ENCODE measurements at regions not wholly inside any gene's neighbourhood (a gene's known extent, or its start where the extent isn't known, plus 50 kb on each side); places are given as distances from the start of the nearest gene placed in this dataset.

DNA sequence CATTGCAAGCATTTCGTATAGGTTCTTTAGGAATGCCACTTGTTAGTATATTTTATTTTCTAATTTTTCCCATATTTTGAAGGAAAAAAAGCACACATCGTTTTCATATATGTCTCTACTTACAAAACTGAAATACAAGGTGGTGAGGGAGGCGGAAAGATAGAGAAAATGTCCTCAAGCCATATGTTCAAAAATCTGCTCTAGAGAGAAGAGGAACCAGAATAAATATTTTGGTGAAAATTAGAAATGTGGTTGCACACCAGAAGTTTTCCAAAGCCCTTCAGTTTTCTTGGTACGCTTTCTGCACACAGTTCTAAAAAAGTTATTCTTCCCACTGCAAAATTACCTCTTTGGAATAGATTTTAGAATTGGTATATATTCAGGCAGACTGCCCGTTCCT is 107.4 kb upstream of the RHOBTB1 start:
- TF ChIP-seq NFIC (IDR thresholded peaks at IDR 0.05): no peak
- TF ChIP-seq, protein P1, sequence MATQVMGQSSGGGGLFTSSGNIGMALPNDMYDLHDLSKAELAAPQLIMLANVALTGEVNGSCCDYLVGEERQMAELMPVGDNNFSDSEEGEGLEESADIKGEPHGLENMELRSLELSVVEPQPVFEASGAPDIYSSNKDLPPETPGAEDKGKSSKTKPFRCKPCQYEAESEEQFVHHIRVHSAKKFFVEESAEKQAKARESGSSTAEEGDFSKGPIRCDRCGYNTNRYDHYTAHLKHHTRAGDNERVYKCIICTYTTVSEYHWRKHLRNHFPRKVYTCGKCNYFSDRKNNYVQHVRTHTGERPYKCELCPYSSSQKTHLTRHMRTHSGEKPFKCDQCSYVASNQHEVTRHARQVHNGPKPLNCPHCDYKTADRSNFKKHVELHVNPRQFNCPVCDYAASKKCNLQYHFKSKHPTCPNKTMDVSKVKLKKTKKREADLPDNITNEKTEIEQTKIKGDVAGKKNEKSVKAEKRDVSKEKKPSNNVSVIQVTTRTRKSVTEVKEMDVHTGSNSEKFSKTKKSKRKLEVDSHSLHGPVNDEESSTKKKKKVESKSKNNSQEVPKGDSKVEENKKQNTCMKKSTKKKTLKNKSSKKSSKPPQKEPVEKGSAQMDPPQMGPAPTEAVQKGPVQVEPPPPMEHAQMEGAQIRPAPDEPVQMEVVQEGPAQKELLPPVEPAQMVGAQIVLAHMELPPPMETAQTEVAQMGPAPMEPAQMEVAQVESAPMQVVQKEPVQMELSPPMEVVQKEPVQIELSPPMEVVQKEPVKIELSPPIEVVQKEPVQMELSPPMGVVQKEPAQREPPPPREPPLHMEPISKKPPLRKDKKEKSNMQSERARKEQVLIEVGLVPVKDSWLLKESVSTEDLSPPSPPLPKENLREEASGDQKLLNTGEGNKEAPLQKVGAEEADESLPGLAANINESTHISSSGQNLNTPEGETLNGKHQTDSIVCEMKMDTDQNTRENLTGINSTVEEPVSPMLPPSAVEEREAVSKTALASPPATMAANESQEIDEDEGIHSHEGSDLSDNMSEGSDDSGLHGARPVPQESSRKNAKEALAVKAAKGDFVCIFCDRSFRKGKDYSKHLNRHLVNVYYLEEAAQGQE (IDR thresholded peaks at IDR 0.05; ENCODE audit: low read depth): no peak
- TF ChIP-seq ZBTB7A (IDR thresholded peaks at IDR 0.05; ENCODE audit: low read depth): no peak
- TF ChIP-seq TEAD4 (IDR thresholded peaks at IDR 0.05): no peak
- TF ChIP-seq CREB1 (IDR thresholded peaks at IDR 0.05; ENCODE audit: low read depth): no peak

DNA sequence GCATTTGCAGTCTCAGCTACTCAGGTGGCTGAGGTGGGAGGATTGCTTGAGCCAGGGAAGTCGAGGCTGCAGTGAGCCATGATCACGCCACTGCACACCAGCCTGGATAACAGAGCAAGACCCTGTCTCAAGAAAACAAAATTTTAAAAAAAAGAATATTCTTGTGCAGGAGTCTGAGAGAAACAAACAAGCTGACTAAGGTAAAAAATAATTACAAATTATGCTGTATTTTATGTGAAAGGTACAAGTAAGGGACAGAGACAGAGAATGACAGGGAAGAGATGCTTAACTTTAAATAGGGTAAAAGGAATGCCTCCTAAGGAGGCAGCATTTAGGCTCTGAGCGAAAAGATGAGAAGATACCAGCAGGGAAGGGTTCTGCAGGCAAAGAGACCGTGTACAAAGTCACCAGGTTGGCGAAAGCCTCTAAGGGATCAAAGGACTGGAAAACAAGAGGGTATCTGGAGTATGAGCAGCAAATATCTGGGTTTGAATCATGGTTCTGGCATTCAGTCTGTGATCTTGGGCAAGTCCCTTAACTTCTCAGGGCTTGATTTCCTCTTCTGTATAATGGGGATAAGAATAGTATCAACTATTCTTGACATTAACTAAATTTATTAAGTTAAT is 106.2 kb upstream of the RHOBTB1 start:
- TF ChIP-seq YY1 (IDR thresholded peaks at IDR 0.05; ENCODE audit: low read depth) (no peak), ZBTB7A (IDR thresholded peaks at IDR 0.05; ENCODE audit: low read depth) (no peak), CEBPB (IDR thresholded peaks at IDR 0.05) (no peak), RAD21 (IDR thresholded peaks at IDR 0.05; ENCODE audit: low read depth) (no peak), FOXM1 (IDR thresholded peaks at IDR 0.05; ENCODE audit: borderline replicate concordance, low read depth) (no peak), TAF1 (IDR thresholded peaks at IDR 0.05; ENCODE audit: low read depth) (no peak), EP300 (IDR thresholded peaks at IDR 0.05; ENCODE audit: borderline replicate concordance) (no peak), EGR1 (IDR thresholded peaks at IDR 0.05) (no peak)
- TF ChIP-seq, protein P2, sequence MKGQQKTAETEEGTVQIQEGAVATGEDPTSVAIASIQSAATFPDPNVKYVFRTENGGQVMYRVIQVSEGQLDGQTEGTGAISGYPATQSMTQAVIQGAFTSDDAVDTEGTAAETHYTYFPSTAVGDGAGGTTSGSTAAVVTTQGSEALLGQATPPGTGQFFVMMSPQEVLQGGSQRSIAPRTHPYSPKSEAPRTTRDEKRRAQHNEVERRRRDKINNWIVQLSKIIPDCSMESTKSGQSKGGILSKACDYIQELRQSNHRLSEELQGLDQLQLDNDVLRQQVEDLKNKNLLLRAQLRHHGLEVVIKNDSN (IDR thresholded peaks at IDR 0.05): no peak
- TF ChIP-seq, protein P3, sequence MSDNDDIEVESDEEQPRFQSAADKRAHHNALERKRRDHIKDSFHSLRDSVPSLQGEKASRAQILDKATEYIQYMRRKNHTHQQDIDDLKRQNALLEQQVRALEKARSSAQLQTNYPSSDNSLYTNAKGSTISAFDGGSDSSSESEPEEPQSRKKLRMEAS (IDR thresholded peaks at IDR 0.05): no peak

DNA sequence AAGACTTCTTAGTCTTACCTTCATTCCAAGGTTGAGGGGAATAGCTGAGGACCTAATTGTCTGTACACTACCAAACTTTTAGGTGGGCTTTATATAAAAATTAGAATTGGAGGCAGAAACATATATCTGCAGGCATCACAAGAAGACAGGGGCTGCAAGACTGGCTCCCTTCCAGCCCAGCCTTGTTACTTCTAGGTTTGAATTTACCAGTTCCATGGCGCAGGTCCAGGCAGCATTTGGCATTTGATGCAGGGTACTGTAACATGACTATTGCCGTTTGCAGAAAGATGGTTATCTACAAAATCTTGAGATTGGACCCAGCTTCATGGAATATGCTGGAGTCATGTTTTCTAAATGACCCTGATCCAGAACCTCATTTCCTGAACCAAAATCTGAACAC is 105.4 kb upstream of the RHOBTB1 start:
- TF ChIP-seq, protein P3 (IDR thresholded peaks at IDR 0.05): no peak
- no peak for TF ChIP-seq EP300 (IDR thresholded peaks at IDR 0.05; ENCODE audit: borderline replicate concordance)
- no peak for TF ChIP-seq CEBPB (IDR thresholded peaks at IDR 0.05)
- TF ChIP-seq, protein P2 (IDR thresholded peaks at IDR 0.05): no peak

DNA sequence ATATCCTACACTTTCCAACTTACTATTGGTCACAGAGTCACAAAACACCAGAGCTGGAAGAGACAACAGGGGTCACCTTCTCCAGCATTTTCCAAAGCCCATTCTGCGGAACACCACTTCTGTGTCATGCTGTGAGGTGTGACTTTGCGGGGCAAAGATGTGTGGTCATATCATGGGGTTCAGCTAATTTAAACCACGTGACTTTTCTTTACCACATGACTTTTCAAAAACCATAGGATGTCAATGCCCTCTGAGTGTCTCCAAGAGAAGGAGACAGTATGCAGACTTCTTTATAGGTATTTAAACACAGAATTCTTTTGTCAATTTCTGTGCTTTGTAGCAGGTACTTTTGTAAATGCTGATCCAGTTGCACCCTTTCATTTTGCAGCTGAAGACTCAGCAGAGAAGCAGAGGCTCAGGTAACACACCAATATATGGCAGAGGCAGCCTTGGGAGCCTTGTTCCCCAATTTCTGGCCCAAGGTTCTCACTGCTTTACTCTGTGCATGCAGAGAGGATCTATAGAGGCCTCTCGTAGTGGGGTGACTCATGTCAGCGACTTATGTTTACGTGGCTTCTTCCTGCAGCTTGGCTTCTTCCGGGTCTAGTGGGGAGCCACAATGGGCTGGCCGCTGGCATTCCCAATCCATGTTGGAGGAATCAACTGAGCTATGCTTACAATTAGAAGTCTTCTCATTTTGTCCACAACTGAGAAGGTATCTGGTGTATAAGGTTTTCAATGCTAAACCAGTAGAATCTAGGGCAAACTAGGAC is 104.0 kb upstream of the RHOBTB1 start:
- TF ChIP-seq CREB1 (IDR thresholded peaks at IDR 0.05; ENCODE audit: low read depth): no peak
- TF ChIP-seq, protein P3 (IDR thresholded peaks at IDR 0.05): no peak
- TF ChIP-seq RAD21 (IDR thresholded peaks at IDR 0.05; ENCODE audit: low read depth): no peak
- TF ChIP-seq TAF1 (IDR thresholded peaks at IDR 0.05; ENCODE audit: low read depth): no peak
- no peak for TF ChIP-seq FOXM1 (IDR thresholded peaks at IDR 0.05; ENCODE audit: borderline replicate concordance, low read depth)
- no peak for TF ChIP-seq NFIC (IDR thresholded peaks at IDR 0.05)
- TF ChIP-seq EGR1 (IDR thresholded peaks at IDR 0.05): no peak
- no peak for TF ChIP-seq ZBTB7A (IDR thresholded peaks at IDR 0.05; ENCODE audit: low read depth)
- TF ChIP-seq, protein P2 (IDR thresholded peaks at IDR 0.05): no peak

DNA sequence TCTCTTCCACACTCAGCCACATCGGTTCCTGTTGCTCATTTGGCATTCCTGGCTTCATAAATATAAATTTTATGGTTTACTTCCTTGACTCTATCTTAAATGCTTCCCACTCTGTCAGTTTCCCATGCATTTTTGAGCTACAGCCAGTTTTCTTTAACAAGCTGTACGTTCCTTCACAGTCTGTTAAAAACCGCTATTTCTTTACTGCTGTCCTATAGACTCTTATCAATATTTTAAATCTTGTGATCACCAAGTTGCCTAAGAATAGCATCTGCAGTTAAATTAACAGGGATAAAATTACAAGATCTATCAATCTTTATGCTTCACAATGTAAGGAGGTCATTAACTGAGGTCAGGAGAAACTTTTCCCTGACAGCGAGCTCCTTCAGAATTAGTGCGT is 103.1 kb upstream of the RHOBTB1 start:
- TF ChIP-seq EGR1 (IDR thresholded peaks at IDR 0.05) (no peak), TAF1 (IDR thresholded peaks at IDR 0.05; ENCODE audit: low read depth) (no peak), EP300 (IDR thresholded peaks at IDR 0.05; ENCODE audit: borderline replicate concordance) (no peak), FOXM1 (IDR thresholded peaks at IDR 0.05; ENCODE audit: borderline replicate concordance, low read depth) (no peak), ZBTB7A (IDR thresholded peaks at IDR 0.05; ENCODE audit: low read depth) (no peak), YY1 (IDR thresholded peaks at IDR 0.05; ENCODE audit: low read depth) (no peak), NFIC (IDR thresholded peaks at IDR 0.05) (no peak), CREB1 (IDR thresholded peaks at IDR 0.05; ENCODE audit: low read depth) (no peak), TEAD4 (IDR thresholded peaks at IDR 0.05) (no peak), RAD21 (IDR thresholded peaks at IDR 0.05; ENCODE audit: low read depth) (no peak), CEBPB (IDR thresholded peaks at IDR 0.05) (no peak), TCF12 (IDR thresholded peaks at IDR 0.05; ENCODE audit: low read depth) (no peak)
- TF ChIP-seq, protein P3 (IDR thresholded peaks at IDR 0.05): no peak
- TF ChIP-seq, protein P2 (IDR thresholded peaks at IDR 0.05): no peak
- TF ChIP-seq, protein P1 (IDR thresholded peaks at IDR 0.05; ENCODE audit: low read depth): no peak
